ENCODE measurements at regions not wholly inside any gene's neighbourhood (a gene's known extent, or its start where the extent isn't known, plus 50 kb on each side); places are given as distances from the start of the nearest gene placed in this dataset.

- Histone ChIP-seq H3K27me3 (ENCODE audit: control insufficient read depth, insufficient read depth, low read length, poor library complexity, severe bottlenecking) (no peaks in the 10 kb centered on the region), H3K9me3 (ENCODE audit: control insufficient read depth, low read length) (peaks cover 3% of the 10 kb centered on the region), H3K4me3 (ENCODE audit: insufficient read depth, low read depth, low read length) (no peak overlapping the region), H3K27ac (ENCODE audit: insufficient read depth, low read depth, low read length, poor library complexity, severe bottlenecking) (no peak overlapping the region), H3K36me3 (ENCODE audit: control insufficient read depth, insufficient read depth, low read length) (no peaks in the 10 kb centered on the region), H3K4me1 (ENCODE audit: control insufficient read depth, insufficient read depth, low read length) (no peaks in the 10 kb centered on the region)
- 95 to 96% methylated on average over 4 of the region's 4 CpGs for WGBS, 2 experiments
Observed at GRCh38 chr2:125886153-125886552, 769.8 kb upstream of the GYPC start.

DNA sequence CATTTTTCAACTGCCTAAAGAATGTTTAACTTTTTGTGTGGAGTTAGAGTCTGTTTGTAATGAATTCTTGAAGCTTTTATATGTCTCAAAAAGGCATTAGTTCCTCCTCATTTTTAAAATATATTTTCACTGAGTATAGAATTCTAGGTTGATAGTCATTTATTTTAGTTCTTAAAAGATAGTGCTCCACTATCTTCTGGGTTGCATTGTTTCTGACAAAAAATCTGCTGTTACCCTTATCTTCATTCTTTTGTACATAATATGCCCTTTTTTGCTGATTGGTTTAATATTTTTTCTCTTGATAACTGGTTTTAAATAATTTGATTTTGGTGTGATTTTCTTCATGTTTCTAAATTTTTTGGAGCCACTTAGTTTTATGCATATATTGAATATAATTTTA is 754.7 kb upstream of the GYPC start:
- Histone ChIP-seq H3K4me1 (ENCODE audit: control insufficient read depth, insufficient read depth, low read length) (no peaks in the 10 kb centered on the region), H3K27me3 (ENCODE audit: control insufficient read depth, insufficient read depth, low read length, poor library complexity, severe bottlenecking) (no peaks in the 10 kb centered on the region), H3K9me3 (ENCODE audit: control insufficient read depth, low read length) (peaks cover 3% of the 10 kb centered on the region), H3K27ac (ENCODE audit: insufficient read depth, low read depth, low read length, poor library complexity, severe bottlenecking) (no peak overlapping the region), H3K4me3 (ENCODE audit: insufficient read depth, low read depth, low read length) (no peak overlapping the region), H3K36me3 (ENCODE audit: control insufficient read depth, insufficient read depth, low read length) (no peaks in the 10 kb centered on the region)

- WGBS, 2 experiments = 90 to 93% methylated on average over 7 of the region's 7 CpGs
- no peaks in the 10 kb centered on the region for H3K27me3 ChIP-seq (ENCODE audit: control insufficient read depth, insufficient read depth, low read length, poor library complexity, severe bottlenecking)
- no peaks in the 10 kb centered on the region for H3K9me3 ChIP-seq (ENCODE audit: control insufficient read depth, low read length)
- H3K27ac ChIP-seq (ENCODE audit: insufficient read depth, low read depth, low read length, poor library complexity, severe bottlenecking) = no peak overlapping the region
- no peaks in the 10 kb centered on the region for H3K36me3 ChIP-seq (ENCODE audit: control insufficient read depth, insufficient read depth, low read length)
- H3K4me3 ChIP-seq (ENCODE audit: insufficient read depth, low read depth, low read length) = no peak overlapping the region
- peaks cover 3% of the 10 kb centered on the region for H3K4me1 ChIP-seq (ENCODE audit: control insufficient read depth, insufficient read depth, low read length)
Observed at GRCh38 chr2:125925891-125926546, 729.9 kb upstream of the GYPC start.

GRCh38 chr2:125935559-125935958 is 720.4 kb upstream of the GYPC start:
- no peak overlapping the region for H3K27ac ChIP-seq (ENCODE audit: insufficient read depth, low read depth, low read length, poor library complexity, severe bottlenecking)
- H3K27me3 ChIP-seq (ENCODE audit: control insufficient read depth, insufficient read depth, low read length, poor library complexity, severe bottlenecking) = no peaks in the 10 kb centered on the region
- WGBS, 2 experiments = 89 to 92% methylated on average over 2 of the region's 2 CpGs
- no peak overlapping the region for H3K4me3 ChIP-seq (ENCODE audit: insufficient read depth, low read depth, low read length)
- no peaks in the 10 kb centered on the region for H3K4me1 ChIP-seq (ENCODE audit: control insufficient read depth, insufficient read depth, low read length)
- H3K9me3 ChIP-seq (ENCODE audit: control insufficient read depth, low read length) = no peaks in the 10 kb centered on the region
- no peaks in the 10 kb centered on the region for H3K36me3 ChIP-seq (ENCODE audit: control insufficient read depth, insufficient read depth, low read length)

GRCh38 chr2:125942585-125943424 is 713.2 kb upstream of the GYPC start:
- no peaks in the 10 kb centered on the region for H3K4me1 ChIP-seq (ENCODE audit: control insufficient read depth, insufficient read depth, low read length)
- no peak overlapping the region for H3K4me3 ChIP-seq (ENCODE audit: insufficient read depth, low read depth, low read length)
- H3K27me3 ChIP-seq (ENCODE audit: control insufficient read depth, insufficient read depth, low read length, poor library complexity, severe bottlenecking) = no peaks in the 10 kb centered on the region
- H3K36me3 ChIP-seq (ENCODE audit: control insufficient read depth, insufficient read depth, low read length) = no peaks in the 10 kb centered on the region
- 93 to 94% methylated on average over 23 of the region's 23 CpGs for WGBS, 2 experiments
- no peaks in the 10 kb centered on the region for H3K9me3 ChIP-seq (ENCODE audit: control insufficient read depth, low read length)
- H3K27ac ChIP-seq (ENCODE audit: insufficient read depth, low read depth, low read length, poor library complexity, severe bottlenecking) = no peak overlapping the region

GRCh38 chr2:125959047-125959446 is 696.9 kb upstream of the GYPC start:
- 0% methylated on average over 1 to 2 of the region's 4 CpGs for WGBS, 2 experiments
- Histone ChIP-seq H3K4me1 (ENCODE audit: control insufficient read depth, insufficient read depth, low read length) (peaks cover 12% of the 10 kb centered on the region), H3K36me3 (ENCODE audit: control insufficient read depth, insufficient read depth, low read length) (no peaks in the 10 kb centered on the region), H3K9me3 (ENCODE audit: control insufficient read depth, low read length) (no peaks in the 10 kb centered on the region), H3K27ac (ENCODE audit: insufficient read depth, low read depth, low read length, poor library complexity, severe bottlenecking) (no peak overlapping the region), H3K27me3 (ENCODE audit: control insufficient read depth, insufficient read depth, low read length, poor library complexity, severe bottlenecking) (no peaks in the 10 kb centered on the region), H3K4me3 (ENCODE audit: insufficient read depth, low read depth, low read length) (no peak overlapping the region)

GRCh38 chr2:125961739-125962138 is 694.2 kb upstream of the GYPC start:
- H3K4me3 ChIP-seq (ENCODE audit: insufficient read depth, low read depth, low read length) = no peak overlapping the region
- no peak overlapping the region for H3K27ac ChIP-seq (ENCODE audit: insufficient read depth, low read depth, low read length, poor library complexity, severe bottlenecking)
- no peaks in the 10 kb centered on the region for H3K36me3 ChIP-seq (ENCODE audit: control insufficient read depth, insufficient read depth, low read length)
- 63 to 66% methylated on average over 1 of the region's 1 CpG for WGBS, 2 experiments
- no peaks in the 10 kb centered on the region for H3K9me3 ChIP-seq (ENCODE audit: control insufficient read depth, low read length)
- H3K27me3 ChIP-seq (ENCODE audit: control insufficient read depth, insufficient read depth, low read length, poor library complexity, severe bottlenecking) = no peaks in the 10 kb centered on the region
- peaks cover 12% of the 10 kb centered on the region for H3K4me1 ChIP-seq (ENCODE audit: control insufficient read depth, insufficient read depth, low read length)

DNA sequence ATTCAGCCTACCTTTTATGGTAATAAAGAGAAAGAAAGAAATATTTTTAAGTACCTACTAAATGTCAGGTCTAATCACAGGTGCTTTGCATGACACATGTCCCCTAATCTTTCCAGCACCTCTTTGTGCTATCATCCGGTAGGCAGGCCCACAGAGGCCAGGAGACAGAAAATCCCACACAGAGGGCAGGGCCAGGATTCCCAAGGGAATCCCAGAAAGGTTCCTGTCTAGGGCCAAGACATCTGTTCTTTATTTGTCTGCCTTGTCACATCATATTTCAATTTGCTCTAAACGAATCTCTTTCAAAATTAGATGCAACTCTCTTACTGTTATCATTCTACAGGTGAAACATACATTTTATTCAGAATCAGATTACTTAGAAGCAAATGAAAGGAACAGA is 676.1 kb upstream of the GYPC start:
- 78 to 86% methylated on average over 2 of the region's 2 CpGs for WGBS, 2 experiments

GRCh38 chr2:125983364-125983763 is 672.6 kb upstream of the GYPC start:
- H3K36me3 ChIP-seq (ENCODE audit: control insufficient read depth, insufficient read depth, low read length) = no peaks in the 10 kb centered on the region
- H3K4me1 ChIP-seq (ENCODE audit: control insufficient read depth, insufficient read depth, low read length) = no peaks in the 10 kb centered on the region
- no peak overlapping the region for H3K4me3 ChIP-seq (ENCODE audit: insufficient read depth, low read depth, low read length)
- H3K9me3 ChIP-seq (ENCODE audit: control insufficient read depth, low read length) = no peaks in the 10 kb centered on the region
- H3K27me3 ChIP-seq (ENCODE audit: control insufficient read depth, insufficient read depth, low read length, poor library complexity, severe bottlenecking) = no peaks in the 10 kb centered on the region
- no peak overlapping the region for H3K27ac ChIP-seq (ENCODE audit: insufficient read depth, low read depth, low read length, poor library complexity, severe bottlenecking)
- WGBS, 2 experiments = 79 to 84% methylated on average over 5 of the region's 5 CpGs

More for the DNA sequence above, 676.1 kb upstream of the GYPC start:
- H3K36me3 ChIP-seq (ENCODE audit: control insufficient read depth, insufficient read depth, low read length) = no peaks in the 10 kb centered on the region
- no peak overlapping the region for H3K27ac ChIP-seq (ENCODE audit: insufficient read depth, low read depth, low read length, poor library complexity, severe bottlenecking)
- no peak overlapping the region for H3K4me3 ChIP-seq (ENCODE audit: insufficient read depth, low read depth, low read length)
- H3K27me3 ChIP-seq (ENCODE audit: control insufficient read depth, insufficient read depth, low read length, poor library complexity, severe bottlenecking) = no peaks in the 10 kb centered on the region
- H3K4me1 ChIP-seq (ENCODE audit: control insufficient read depth, insufficient read depth, low read length) = no peaks in the 10 kb centered on the region
- no peaks in the 10 kb centered on the region for H3K9me3 ChIP-seq (ENCODE audit: control insufficient read depth, low read length)

- Histone ChIP-seq H3K9me3 (ENCODE audit: control insufficient read depth, low read length) (no peaks in the 10 kb centered on the region), H3K4me1 (ENCODE audit: control insufficient read depth, insufficient read depth, low read length) (no peaks in the 10 kb centered on the region), H3K27ac (ENCODE audit: insufficient read depth, low read depth, low read length, poor library complexity, severe bottlenecking) (no peak overlapping the region), H3K4me3 (ENCODE audit: insufficient read depth, low read depth, low read length) (no peak overlapping the region), H3K36me3 (ENCODE audit: control insufficient read depth, insufficient read depth, low read length) (no peaks in the 10 kb centered on the region), H3K27me3 (ENCODE audit: control insufficient read depth, insufficient read depth, low read length, poor library complexity, severe bottlenecking) (no peaks in the 10 kb centered on the region)
Observed at GRCh38 chr2:126029316-126029715, 626.6 kb upstream of the GYPC start.
